Transverse colon (tissue), 4 donors: ENCODE measurements at regions not wholly inside any gene's neighbourhood (a gene's known extent, or its start where the extent isn't known, plus 50 kb on each side); places are given as distances from the start of the nearest gene placed in this dataset.

Source experiments
- DNase-seq: peaks from one replicate; pipeline ENCODE4 v3.0.0-alpha.2; 2019
- H3K27ac ChIP-seq, 4 donors: fragments of 200-600 bp; sonication (generic); 2 replicates each; pipeline ENCODE4 v1.5.1; 2016 to 2018; ENCODE audit warnings: inconsistent platforms in 4 of 4
- H3K27me3 ChIP-seq: fragments of 200-600 bp; sonication (generic); 2 replicates; pipeline ENCODE4 v1.5.1; 2017; ENCODE audit warnings: inconsistent platforms
- H3K36me3 ChIP-seq, 4 donors: fragments of 200-600 bp; sonication (generic); 2 replicates each; pipeline ENCODE4 v1.5.1; 2017 to 2019; ENCODE audit warnings: inconsistent platforms in 4 of 4
- H3K4me1 ChIP-seq, 4 donors: fragments of 200-600 bp; sonication (generic); 2 replicates each; pipeline ENCODE4 v1.5.1; 2017 to 2020; ENCODE audit warnings: inconsistent platforms in 4 of 4
- H3K4me3 ChIP-seq, 4 donors: fragments of 200-600 bp; sonication (generic); 1 replicate in 1 of 4; 2 replicates in 3 of 4; pipeline versions ENCODE4 v1.5.1 to v1.6.1; 2017 to 2019; ENCODE audit warnings: inconsistent platforms in 4 of 4
- H3K9me3 ChIP-seq, 2 donors: fragments of 200-600 bp; sonication (generic); 2 replicates each; pipeline ENCODE4 v1.5.1; 2017 to 2019; ENCODE audit warnings: inconsistent platforms in 2 of 2
- CTCF ChIP-seq, 5 experiments: fragments of 200-600 bp in 3 of 5; fragments of 450-650 bp in 2 of 5; sonication (generic) in 3 of 5; IDR thresholded peaks; 1 replicate in 2 of 5; 2 replicates in 3 of 5; pipeline ENCODE4 v1.5.1; 2016 to 2017; ENCODE audit warnings: antibody characterized with exemption in 5 of 5, inconsistent platforms in 3 of 5, mild to moderate bottlenecking in 2 of 5, moderate library complexity in 1 of 5
- EP300 ChIP-seq: sonication (generic); formaldehyde crosslinking; IDR thresholded peaks from one replicate; pipeline ENCODE4 v1.6.1; 2017; ENCODE audit warnings: antibody characterized with exemption, low read depth
- POLR2A ChIP-seq: fragments of 450-650 bp; IDR thresholded peaks from one replicate; pipeline ENCODE4 v1.6.1; 2016; ENCODE audit warnings: antibody characterized with exemption, mild to moderate bottlenecking, moderate library complexity
- POLR2AphosphoS5 ChIP-seq, 3 donors: sonication (generic); formaldehyde crosslinking; IDR thresholded peaks; one replicate each; pipeline ENCODE4 v1.6.1; 2016; ENCODE audit warnings: antibody characterized with exemption in 3 of 3
- WGBS, 2 donors: methylation state at CpG; one replicate each; pipeline ENCODE4 v1.1.5; 2018; ENCODE audit warnings: low coverage in 1 of 2; 5-methylcytosine and 5-hydroxymethylcytosine counted together
- in situ Hi-C, 4 donors: fragments of 200-750 bp; cut with MboI; loops; one replicate each; pipeline versions ENCODE4 v1.15.0 to v1.15.1; 2017; ENCODE audit warnings: low sequenced_read_pairs in 3 of 4, low pct_ligation_motif_present in 1 of 4, low pct_unique_long_range_greater_than_20kb in 1 of 4
- intact Hi-C: fragments of 100-400 bp; cut with DNase I; formaldehyde crosslinking; loops from one replicate; pipeline ENCODE4 v1.15.1; 2023; ENCODE audit warnings: low total_unique reads

- no peaks in the 10 kb centered on the region for H3K4me1 ChIP-seq
- peaks cover 0 to 4% of the 10 kb centered on the region in 2 donors for H3K9me3 ChIP-seq
- in situ Hi-C loops (no loop called here), intact Hi-C loops (no loop called here)
- no peak for DNase-seq
- no peaks in the 10 kb centered on the region for H3K36me3 ChIP-seq
- no peak overlapping the region for H3K27ac ChIP-seq
- no peak for TF ChIP-seq CTCF (IDR thresholded peaks at IDR 0.05)
- no peak for TF ChIP-seq EP300
- TF ChIP-seq POLR2A: no peak
- TF ChIP-seq POLR2AphosphoS5 (IDR thresholded peaks at IDR 0.05): no peak
- H3K4me3 ChIP-seq: no peak overlapping the region
- 75 to 85% methylated on average over 2 of the region's 2 CpGs for WGBS, 2 donors
- no peaks in the 10 kb centered on the region for H3K27me3 ChIP-seq
Measured at GRCh38 chr12:41944216-41944615, 200.5 kb downstream of the GXYLT1 start.

- Histone ChIP-seq H3K27me3 (no peaks in the 10 kb centered on the region), H3K4me3 (no peak overlapping the region), H3K9me3 (peaks cover 0 to 4% of the 10 kb centered on the region in 2 donors), H3K36me3 (no peaks in the 10 kb centered on the region), H3K4me1 (no peaks in the 10 kb centered on the region), H3K27ac (no peak overlapping the region)
- DNase-seq: no peak
- no peak for TF ChIP-seq EP300
- TF ChIP-seq POLR2A: no peak
- TF ChIP-seq POLR2AphosphoS5 (IDR thresholded peaks at IDR 0.05): no peak
- TF ChIP-seq CTCF (IDR thresholded peaks at IDR 0.05): no peak
- intact Hi-C loops: no loop called here
- in situ Hi-C loops: no loop called here
Measured at GRCh38 chr12:41943671-41944070, 201.0 kb downstream of the GXYLT1 start.

- Histone ChIP-seq H3K36me3 (no peaks in the 10 kb centered on the region), H3K4me1 (no peaks in the 10 kb centered on the region), H3K27ac (no peak overlapping the region), H3K9me3 (peaks cover 0 to 4% of the 10 kb centered on the region in 2 donors), H3K4me3 (no peak overlapping the region), H3K27me3 (no peaks in the 10 kb centered on the region)
- intact Hi-C loops (no loop called here), in situ Hi-C loops (no loop called here)
- TF ChIP-seq CTCF (IDR thresholded peaks at IDR 0.05) (no peak), POLR2A (no peak), EP300 (no peak), POLR2AphosphoS5 (IDR thresholded peaks at IDR 0.05) (no peak)
- no peak for DNase-seq
Measured at GRCh38 chr12:41942354-41942753, 202.3 kb downstream of the GXYLT1 start.

- Histone ChIP-seq H3K9me3 (no peaks in the 10 kb centered on the region), H3K4me1 (no peaks in the 10 kb centered on the region), H3K27ac (no peak overlapping the region), H3K27me3 (no peaks in the 10 kb centered on the region), H3K4me3 (no peak overlapping the region), H3K36me3 (no peaks in the 10 kb centered on the region)
- DNase-seq: no peak
- no peak for TF ChIP-seq POLR2A
- TF ChIP-seq EP300: no peak
- TF ChIP-seq CTCF (IDR thresholded peaks at IDR 0.05): no peak
- TF ChIP-seq POLR2AphosphoS5 (IDR thresholded peaks at IDR 0.05): no peak
- WGBS, 2 donors: 94% methylated on average over 2 of the region's 2 CpGs
- in situ Hi-C loops: no loop called here
- intact Hi-C loops: no loop called here
Measured at GRCh38 chr12:41941079-41941478, 203.6 kb downstream of the GXYLT1 start.
